ENCODE measurements at regions not wholly inside any gene's neighbourhood (a gene's known extent, or its start where the extent isn't known, plus 50 kb on each side); places are given as distances from the start of the nearest gene placed in this dataset.

DNA sequence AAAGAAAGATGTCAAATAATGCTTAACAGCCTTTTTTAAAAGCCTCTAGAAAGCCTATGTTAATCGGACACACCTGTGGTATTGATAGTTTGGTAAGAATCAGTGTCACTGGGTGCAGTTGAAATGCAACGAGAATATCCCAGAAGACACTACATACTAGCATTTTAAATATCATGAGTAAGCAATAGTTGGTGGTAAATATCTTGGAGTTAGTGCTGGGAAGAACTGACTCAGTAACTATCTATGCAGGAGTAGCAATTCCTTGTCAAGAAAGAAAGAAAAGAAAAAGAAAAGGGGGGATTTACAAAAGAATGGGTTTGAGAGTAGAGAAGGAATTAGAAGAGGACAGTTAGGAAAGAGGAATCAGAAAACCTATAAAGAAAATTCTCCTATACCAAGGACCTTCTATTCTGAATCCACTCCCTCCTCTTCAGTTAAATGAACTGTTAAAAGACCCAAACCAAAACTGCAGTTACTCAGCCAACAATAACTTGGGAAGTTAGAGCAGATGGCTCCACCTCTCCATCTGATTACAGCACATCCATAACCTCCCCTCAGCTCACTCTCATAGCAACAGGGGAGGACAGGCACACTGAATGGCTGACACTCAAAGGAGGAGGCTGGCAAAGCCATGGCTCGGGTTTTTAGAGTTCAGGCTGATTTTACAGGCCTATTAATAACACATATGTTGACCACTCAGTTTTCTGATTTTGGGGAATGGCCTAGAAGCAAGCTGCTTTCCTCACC lies 207.6 kb upstream of the MDFIC2 start:
- TF ChIP-seq POLR2AphosphoS5 (IDR thresholded peaks at IDR 0.05): no peak
- TF ChIP-seq, protein P1, sequence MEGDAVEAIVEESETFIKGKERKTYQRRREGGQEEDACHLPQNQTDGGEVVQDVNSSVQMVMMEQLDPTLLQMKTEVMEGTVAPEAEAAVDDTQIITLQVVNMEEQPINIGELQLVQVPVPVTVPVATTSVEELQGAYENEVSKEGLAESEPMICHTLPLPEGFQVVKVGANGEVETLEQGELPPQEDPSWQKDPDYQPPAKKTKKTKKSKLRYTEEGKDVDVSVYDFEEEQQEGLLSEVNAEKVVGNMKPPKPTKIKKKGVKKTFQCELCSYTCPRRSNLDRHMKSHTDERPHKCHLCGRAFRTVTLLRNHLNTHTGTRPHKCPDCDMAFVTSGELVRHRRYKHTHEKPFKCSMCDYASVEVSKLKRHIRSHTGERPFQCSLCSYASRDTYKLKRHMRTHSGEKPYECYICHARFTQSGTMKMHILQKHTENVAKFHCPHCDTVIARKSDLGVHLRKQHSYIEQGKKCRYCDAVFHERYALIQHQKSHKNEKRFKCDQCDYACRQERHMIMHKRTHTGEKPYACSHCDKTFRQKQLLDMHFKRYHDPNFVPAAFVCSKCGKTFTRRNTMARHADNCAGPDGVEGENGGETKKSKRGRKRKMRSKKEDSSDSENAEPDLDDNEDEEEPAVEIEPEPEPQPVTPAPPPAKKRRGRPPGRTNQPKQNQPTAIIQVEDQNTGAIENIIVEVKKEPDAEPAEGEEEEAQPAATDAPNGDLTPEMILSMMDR (IDR thresholded peaks at IDR 0.05): no peak
- no peak for TF ChIP-seq POLR2A (IDR thresholded peaks at IDR 0.05)

DNA sequence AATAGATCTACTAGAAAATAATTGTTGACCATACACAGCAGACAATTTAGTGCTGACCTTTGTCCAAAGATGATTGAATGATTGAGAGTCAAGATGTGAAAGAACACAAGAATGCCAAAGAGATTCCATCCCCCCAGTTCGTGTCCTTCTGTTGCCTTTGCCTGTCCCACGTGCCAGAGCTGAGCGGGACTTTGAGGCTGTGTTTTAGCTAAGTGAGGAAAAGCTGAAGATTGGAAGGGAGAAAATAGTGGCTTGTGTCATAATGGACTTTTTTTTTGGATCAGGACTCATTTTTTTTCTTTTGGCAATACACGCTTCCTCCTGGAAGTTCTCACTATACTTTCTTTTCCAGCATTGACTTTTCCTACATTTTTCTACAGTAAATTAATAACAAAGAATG lies 206.6 kb upstream of the MDFIC2 start:
- Histone ChIP-seq H3K9me3 (no peaks in the 10 kb centered on the region), H3K4me3 (no peak overlapping the region), H3K27me3 (replicated peaks; ENCODE audit: insufficient read depth) (no peaks in the 10 kb centered on the region), H3K4me1 (replicated peaks) (no peaks in the 10 kb centered on the region), H3K36me3 (no peaks in the 10 kb centered on the region), H3K27ac (no peak overlapping the region)
- WGBS: 87% methylated on average over 4 of the region's 4 CpGs
- intact Hi-C loops (cut with DNase I): no loop called here
- DNase-seq (ENCODE audit: low spot score): no peak
- TF ChIP-seq POLR2AphosphoS5 (IDR thresholded peaks at IDR 0.05) (no peak), POLR2A (IDR thresholded peaks at IDR 0.05) (no peak)
- TF ChIP-seq, protein P1 (IDR thresholded peaks at IDR 0.05): no peak

More for the DNA sequence above, 207.6 kb upstream of the MDFIC2 start:
- H3K27me3 ChIP-seq (replicated peaks; ENCODE audit: insufficient read depth): no peaks in the 10 kb centered on the region
- 82% methylated on average over 3 of the region's 3 CpGs for WGBS
- no peak overlapping the region for H3K27ac ChIP-seq
- DNase-seq (ENCODE audit: low spot score): no peak
- H3K4me1 ChIP-seq (replicated peaks): no peaks in the 10 kb centered on the region
- no peaks in the 10 kb centered on the region for H3K9me3 ChIP-seq
- intact Hi-C loops (cut with DNase I): loop anchor here (10.0 kb wide), 2 partner anchors 455 to 1135 kb away; no protein-coding TSS in a partner anchor
- no peak overlapping the region for H3K4me3 ChIP-seq
- no peaks in the 10 kb centered on the region for H3K36me3 ChIP-seq

GRCh38 chr3:70518356-70518755 lies 205.9 kb upstream of the MDFIC2 start:
- H3K27me3 ChIP-seq (replicated peaks; ENCODE audit: insufficient read depth): no peaks in the 10 kb centered on the region

GRCh38 chr3:70517124-70517890 lies 204.9 kb upstream of the MDFIC2 start:
- Histone ChIP-seq H3K4me3 (no peak overlapping the region), H3K9me3 (no peaks in the 10 kb centered on the region), H3K4me1 (replicated peaks) (no peaks in the 10 kb centered on the region), H3K27me3 (replicated peaks; ENCODE audit: insufficient read depth) (no peaks in the 10 kb centered on the region), H3K36me3 (no peaks in the 10 kb centered on the region), H3K27ac (no peak overlapping the region)
- intact Hi-C loops (cut with DNase I): no loop called here
- 73% methylated on average over 3 of the region's 3 CpGs for WGBS
- DNase-seq (ENCODE audit: low spot score): no peak
- TF ChIP-seq POLR2A (IDR thresholded peaks at IDR 0.05): no peak
- TF ChIP-seq, protein P1 (IDR thresholded peaks at IDR 0.05): no peak
- no peak for TF ChIP-seq POLR2AphosphoS5 (IDR thresholded peaks at IDR 0.05)

More at GRCh38 chr3:70518356-70518755, 205.9 kb upstream of the MDFIC2 start:
- Histone ChIP-seq H3K36me3 (no peaks in the 10 kb centered on the region), H3K27ac (no peak overlapping the region), H3K4me3 (no peak overlapping the region), H3K4me1 (replicated peaks) (no peaks in the 10 kb centered on the region), H3K9me3 (no peaks in the 10 kb centered on the region)
- TF ChIP-seq POLR2A (IDR thresholded peaks at IDR 0.05) (no peak), POLR2AphosphoS5 (IDR thresholded peaks at IDR 0.05) (no peak)
- TF ChIP-seq, protein P1 (IDR thresholded peaks at IDR 0.05): no peak
- DNase-seq (ENCODE audit: low spot score): no peak
- 51% methylated on average over 5 of the region's 5 CpGs for WGBS
- intact Hi-C loops (cut with DNase I): no loop called here
